ENCODE measurements at regions not wholly inside any gene's neighbourhood (a gene's known extent, or its start where the extent isn't known, plus 50 kb on each side); places are given as distances from the start of the nearest gene placed in this dataset.

GRCh38 chr10:121058082-121058481, 206.9 kb downstream of the WDR11 start:
- Mint-ChIP-seq H3K27ac (no peak overlapping the region), H3K4me1 (no peaks in the 10 kb centered on the region), H3K27me3 (ENCODE audit: insufficient read depth, low read depth, poor library complexity) (peaks cover 3% of the 10 kb centered on the region), H3K36me3 (ENCODE audit: low read depth) (no peaks in the 10 kb centered on the region), H3K9me3 (no peaks in the 10 kb centered on the region; the same call in 2 of the 3 replicates), H3K4me3 (no peak overlapping the region)
- Histone ChIP-seq H3K9me2 (ENCODE audit: insufficient read depth) (no peaks in the 10 kb centered on the region; the same call in none of the 2 replicates), H3K79me2 (replicated peaks; ENCODE audit: insufficient read depth) (no peaks in the 10 kb centered on the region), H3K4me1 (ENCODE audit: insufficient read depth) (no peaks in the 10 kb centered on the region), H3F3A (replicated peaks; ENCODE audit: low read depth) (no peaks in the 10 kb centered on the region), H3K27me3 (ENCODE audit: insufficient read depth) (no peaks in the 10 kb centered on the region), H2AFZ (no peak overlapping the region), H3K4me3 (no peak overlapping the region), H3K27ac (ENCODE audit: low read depth) (no peak overlapping the region), H4K20me1 (replicated peaks; ENCODE audit: insufficient read depth) (no peaks in the 10 kb centered on the region), H3K36me3 (ENCODE audit: insufficient read depth) (no peaks in the 10 kb centered on the region), H3K4me2 (no peak overlapping the region)
- ATAC-seq (no peak), DNase-seq (ENCODE audit: low spot score) (no peak)
- no peak for TF ChIP-seq POLR2AphosphoS5 (IDR thresholded peaks at IDR 0.05; ENCODE audit: low read depth)
- TF ChIP-seq EZH2phosphoT487 (IDR thresholded peaks at IDR 0.05; ENCODE audit: unreplicated experiment), result no peak
- TF ChIP-seq JUNB (IDR thresholded peaks at IDR 0.05; ENCODE audit: unreplicated experiment), result no peak
- TF ChIP-seq NANOG (IDR thresholded peaks at IDR 0.05; ENCODE audit: borderline replicate concordance), result no peak
- TF ChIP-seq ZNF331 (CRISPR knock-in tag; IDR thresholded peaks at IDR 0.05; ENCODE audit: low read depth), result no peak
- no peak for TF ChIP-seq EZH2 (IDR thresholded peaks at IDR 0.05; ENCODE audit: low read depth, unreplicated experiment)
- TF ChIP-seq CREB1 (CRISPR knock-in tag; IDR thresholded peaks at IDR 0.05; ENCODE audit: low read depth), result no peak
- TF ChIP-seq REST (IDR thresholded peaks at IDR 0.05; ENCODE audit: unreplicated experiment), result no peak
- TF ChIP-seq ZNF462 (CRISPR knock-in tag; IDR thresholded peaks at IDR 0.05), result no peak
- TF ChIP-seq CTCF (conservative IDR thresholded peaks at IDR 0.05; ENCODE audit: low read depth in 2 of 2), result no peak
- TF ChIP-seq ZNF114 (CRISPR knock-in tag; IDR thresholded peaks at IDR 0.05), result no peak
- TF ChIP-seq ETS1 (IDR thresholded peaks at IDR 0.05), result no peak
- TF ChIP-seq STAT1 (IDR thresholded peaks at IDR 0.05; ENCODE audit: unreplicated experiment), result no peak

All from GM23338 (cell line).